HEK293 (cell line): ENCODE measurements at regions not wholly inside any gene's neighbourhood (a gene's known extent, or its start where the extent isn't known, plus 50 kb on each side); places are given as distances from the start of the nearest gene placed in this dataset.

Source experiments
- CTCF ChIA-PET: fragments of 350-600 bp; formaldehyde crosslinking; extraction: SDS; loops from one replicate; lab custom pipeline; 2021; ENCODE audit warnings: antibody characterized with exemption; lab: Yijun Ruan, JAX
- POLR2A ChIA-PET: fragments of 300-600 bp; formaldehyde crosslinking; extraction: SDS; loops from one replicate; lab custom pipeline; 2020; ENCODE audit warnings: antibody characterized with exemption, inconsistent platforms; lab: Yijun Ruan, JAX
- H3K27ac ChIP-seq: fragments of 200-500 bp; sonication (Bioruptor generic); 2 replicates; pipeline ENCODE4 v1.5.1; 2014; ENCODE audit warnings: low read depth, low read length, control low read depth, inconsistent platforms; ENCODE audit errors: extremely low read depth
- H3K36me3 ChIP-seq, 2 experiments: fragments of 200-500 bp in 1 of 2; sonication (Bioruptor generic) in 1 of 2; 1 replicate in 1 of 2; 2 replicates in 1 of 2; pipeline ENCODE4 v1.5.1; 2014 to 2017; ENCODE audit warnings: inconsistent platforms in 2 of 2, low read length in 2 of 2; ENCODE audit not compliant: control insufficient read depth in 2 of 2, insufficient read depth in 1 of 2
- H3K4me1 ChIP-seq: fragments of 200-500 bp; sonication (Bioruptor generic); 2 replicates; pipeline ENCODE4 v1.5.1; 2014; ENCODE audit warnings: mild to moderate bottlenecking, low read length, inconsistent platforms; ENCODE audit not compliant: control insufficient read depth, insufficient read depth
- H3K4me3 ChIP-seq: 2 replicates; pipeline ENCODE4 v1.5.1; 2011; ENCODE audit warnings: low read depth, mild to moderate bottlenecking, control low read depth, low read length, moderate library complexity
- H3K9me3 ChIP-seq: fragments of 200-500 bp; sonication (Bioruptor generic); 2 replicates; pipeline ENCODE4 v1.5.1; 2014; ENCODE audit warnings: low read depth, low read length, inconsistent platforms; ENCODE audit not compliant: control insufficient read depth, insufficient read depth
- GFI1B ChIP-seq: fragments of 450-650 bp; formaldehyde crosslinking; IDR thresholded peaks from 2 replicates; pipeline ENCODE4 v1.5.1; 2016; ENCODE audit warnings: missing biosample characterization, missing genetic modification characterization
- KLF16 ChIP-seq: fragments of 450-650 bp; formaldehyde crosslinking; IDR thresholded peaks from 2 replicates; pipeline ENCODE4 v1.5.1; 2017; ENCODE audit warnings: missing biosample characterization, missing genetic modification characterization
- KLF17 ChIP-seq: fragments of 450-650 bp; formaldehyde crosslinking; IDR thresholded peaks from 2 replicates; pipeline ENCODE4 v1.5.1; 2016; ENCODE audit warnings: missing biosample characterization, missing genetic modification characterization
- KLF9 ChIP-seq: fragments of 450-650 bp; formaldehyde crosslinking; IDR thresholded peaks from 2 replicates; pipeline ENCODE4 v1.5.1; 2016; ENCODE audit warnings: missing biosample characterization, missing genetic modification characterization, low read depth
- SCRT1 ChIP-seq: fragments of 450-650 bp; formaldehyde crosslinking; IDR thresholded peaks from 2 replicates; pipeline ENCODE4 v1.5.1; 2016; ENCODE audit warnings: missing biosample characterization, missing genetic modification characterization, borderline replicate concordance
- ZBTB21 ChIP-seq: fragments of 450-650 bp; formaldehyde crosslinking; IDR thresholded peaks from 2 replicates; pipeline ENCODE4 v1.5.1; 2017; ENCODE audit warnings: missing biosample characterization, missing genetic modification characterization
- ZIC2 ChIP-seq: fragments of 450-650 bp; formaldehyde crosslinking; IDR thresholded peaks from 2 replicates; pipeline ENCODE4 v1.5.1; 2016; ENCODE audit warnings: missing biosample characterization, missing genetic modification characterization
- ZNF140 ChIP-seq: fragments of 450-650 bp; formaldehyde crosslinking; IDR thresholded peaks from 2 replicates; pipeline ENCODE4 v1.5.1; 2016; ENCODE audit warnings: missing biosample characterization, missing genetic modification characterization
- ZNF169 ChIP-seq: fragments of 450-650 bp; formaldehyde crosslinking; IDR thresholded peaks from 2 replicates; pipeline ENCODE4 v1.5.1; 2016; ENCODE audit warnings: missing biosample characterization, missing genetic modification characterization
- ZNF302 ChIP-seq: fragments of 450-650 bp; formaldehyde crosslinking; IDR thresholded peaks from 2 replicates; pipeline ENCODE4 v1.5.1; 2016; ENCODE audit warnings: missing biosample characterization, missing genetic modification characterization, low read depth
- ZNF341 ChIP-seq: fragments of 450-650 bp; formaldehyde crosslinking; IDR thresholded peaks from 2 replicates; pipeline ENCODE4; 2016; ENCODE audit warnings: low read depth, missing biosample characterization, missing genetic modification characterization
- ZNF354C ChIP-seq: fragments of 450-650 bp; formaldehyde crosslinking; IDR thresholded peaks from 2 replicates; pipeline ENCODE4 v1.5.1; 2016; ENCODE audit warnings: missing biosample characterization, missing genetic modification characterization, low read depth, borderline replicate concordance
- ZNF366 ChIP-seq: fragments of 450-650 bp; formaldehyde crosslinking; conservative IDR thresholded peaks from 2 replicates; pipeline ENCODE4 v1.5.1; 2016; ENCODE audit warnings: missing biosample characterization, missing genetic modification characterization
- ZNF394 ChIP-seq: fragments of 450-650 bp; formaldehyde crosslinking; IDR thresholded peaks from 2 replicates; pipeline ENCODE4 v1.5.1; 2016; ENCODE audit warnings: missing biosample characterization, missing genetic modification characterization, mild to moderate bottlenecking, moderate library complexity, borderline replicate concordance
- ZNF398 ChIP-seq: fragments of 450-650 bp; formaldehyde crosslinking; IDR thresholded peaks from 2 replicates; pipeline ENCODE4 v1.5.1; 2017; ENCODE audit warnings: missing biosample characterization, missing genetic modification characterization
- ZNF433 ChIP-seq: fragments of 450-650 bp; formaldehyde crosslinking; IDR thresholded peaks from 2 replicates; pipeline ENCODE4 v1.5.1; 2016; ENCODE audit warnings: missing biosample characterization, missing genetic modification characterization, low read depth
- ZNF449 ChIP-seq: fragments of 450-650 bp; formaldehyde crosslinking; IDR thresholded peaks from 2 replicates; pipeline ENCODE4 v1.5.1; 2017; ENCODE audit warnings: missing biosample characterization, mild to moderate bottlenecking, missing genetic modification characterization, moderate library complexity
- ZNF510 ChIP-seq: fragments of 450-650 bp; formaldehyde crosslinking; IDR thresholded peaks from 2 replicates; pipeline ENCODE4 v1.5.1; 2018; ENCODE audit warnings: mild to moderate bottlenecking, missing genetic modification characterization, missing biosample characterization; ENCODE audit not compliant: insufficient replicate concordance
- ZNF513 ChIP-seq: fragments of 450-650 bp; IDR thresholded peaks from 2 replicates; pipeline ENCODE4 v1.5.1; 2018; ENCODE audit warnings: missing biosample characterization, missing genetic modification characterization
- ZNF514 ChIP-seq: fragments of 450-650 bp; formaldehyde crosslinking; IDR thresholded peaks from 2 replicates; pipeline ENCODE4 v1.5.1; 2016; ENCODE audit warnings: missing biosample characterization, missing genetic modification characterization
- ZNF548 ChIP-seq: fragments of 450-650 bp; formaldehyde crosslinking; IDR thresholded peaks from 2 replicates; pipeline ENCODE4 v1.5.1; 2016; ENCODE audit warnings: missing biosample characterization, missing genetic modification characterization
- ZNF580 ChIP-seq: fragments of 450-650 bp; formaldehyde crosslinking; IDR thresholded peaks from 2 replicates; pipeline ENCODE4 v1.5.1; 2016; ENCODE audit warnings: missing biosample characterization, missing genetic modification characterization
- ZNF610 ChIP-seq: fragments of 450-650 bp; formaldehyde crosslinking; IDR thresholded peaks from 2 replicates; pipeline ENCODE4 v1.5.1; 2016; ENCODE audit warnings: missing biosample characterization, missing genetic modification characterization, borderline replicate concordance
- ZNF76 ChIP-seq: fragments of 450-650 bp; formaldehyde crosslinking; IDR thresholded peaks from 2 replicates; pipeline ENCODE4; 2016; ENCODE audit warnings: low read depth, missing biosample characterization, missing genetic modification characterization, borderline replicate concordance

- Histone ChIP-seq H3K4me3 (no peak overlapping the region), H3K36me3 (no peaks in the 10 kb centered on the region), H3K9me3 (no peaks in the 10 kb centered on the region), H3K27ac (no peak overlapping the region), H3K4me1 (no peaks in the 10 kb centered on the region)
- ChIA-PET POLR2A (no interaction called here), CTCF (no interaction called here)
- no peak for TF ChIP-seq ZNF433 (tag by site-specific recombination)
- no peak for TF ChIP-seq KLF16 (tag by site-specific recombination)
- TF ChIP-seq ZNF514 (tag by site-specific recombination): no peak
- TF ChIP-seq SCRT1 (tag by site-specific recombination): no peak
- no peak for TF ChIP-seq GFI1B (tag by site-specific recombination)
- TF ChIP-seq ZNF513 (tag by site-specific recombination): no peak
- TF ChIP-seq KLF9: no peak
Measured at GRCh38 chr16:24624102-24624501, 84.7 kb downstream of the RBBP6 start.

- no peak overlapping the region for H3K27ac ChIP-seq
- CTCF ChIA-PET: interaction anchor here (0.6 kb wide), 1 partner anchor 61 kb away, joined by 3 read pairs; no protein-coding TSS in a partner anchor
Measured at GRCh38 chr16:24626256-24626655, 86.9 kb downstream of the RBBP6 start.

GRCh38 chr16:24634919-24635318 is 94.5 kb upstream of the TNRC6A start:
- no peaks in the 10 kb centered on the region for H3K9me3 ChIP-seq
- H3K4me1 ChIP-seq: peaks cover 6% of the 10 kb centered on the region; the same call in 1 of the 2 replicates
- TF ChIP-seq ZNF302 (no peak), ZNF394 (tag by site-specific recombination) (no peak), ZBTB21 (no peak), ZNF398 (no peak), KLF17 (tag by site-specific recombination) (no peak), ZNF366 (tag by site-specific recombination) (peak; percentile 85), ZNF510 (tag by site-specific recombination) (no peak)
- TF ChIP-seq, all 188 proteins: peak for 1
- Histone ChIP-seq H3K36me3 (no peaks in the 10 kb centered on the region), H3K4me3 (no peak overlapping the region), H3K27ac (no peak overlapping the region)
- CTCF ChIA-PET: interaction anchor here (1.3 kb wide), 1 partner anchor 16 kb away, joined by 3 read pairs; no protein-coding TSS in a partner anchor
- POLR2A ChIA-PET: no interaction called here

More at GRCh38 chr16:24626256-24626655, 86.9 kb downstream of the RBBP6 start:
- TF ChIP-seq ZNF433 (tag by site-specific recombination) (no peak), ZNF610 (tag by site-specific recombination) (no peak), ZNF580 (no peak), ZNF76 (no peak), ZNF548 (tag by site-specific recombination) (no peak), GFI1B (tag by site-specific recombination) (no peak), ZNF140 (tag by site-specific recombination) (no peak), ZNF449 (no peak), ZIC2 (tag by site-specific recombination) (no peak), ZNF354C (tag by site-specific recombination) (no peak), ZNF169 (tag by site-specific recombination) (no peak), ZNF341 (no peak)
- Histone ChIP-seq H3K4me1 (no peaks in the 10 kb centered on the region), H3K36me3 (no peaks in the 10 kb centered on the region), H3K9me3 (no peaks in the 10 kb centered on the region), H3K4me3 (no peak overlapping the region)
- POLR2A ChIA-PET: interaction anchor here (0.6 kb wide), 1 partner anchor 19 kb away, joined by 4 read pairs; no protein-coding TSS in a partner anchor
